Stimulated activated memory B cell treated with anti-CD40 and anti-IgM and Interleukin-4, amounts not matched to agents 10 μg/mL and 1 μg/mL and 100 μg/mL, for 72 hours (primary cell): ENCODE measurements at regions not wholly inside any gene's neighbourhood (a gene's known extent, or its start where the extent isn't known, plus 50 kb on each side); places are given as distances from the start of the nearest gene placed in this dataset.
A peak's percentile ranks its signal among the peaks of the same experiment; 100 is the strongest.
"Not testable (repeated sequence)": the region's sequence is repeated elsewhere in the genome, so short reads cannot be mapped to it uniquely, and the experiment has no call there.

Source experiments
- ATAC-seq: fragments of 150-1000 bp; cut with Tn5 transposase; 2 replicates; pipeline ENCODE4 v1.10.0; 2021
- H3K27ac Mint-ChIP-seq: one replicate; pipeline ENCODE4 v1.8.0; 2022; ENCODE audit warnings: mild to moderate bottlenecking, mixed read lengths
- H3K27me3 Mint-ChIP-seq: one replicate; pipeline ENCODE4 v1.8.0; 2022; ENCODE audit warnings: mixed read lengths
- H3K36me3 Mint-ChIP-seq: one replicate; pipeline ENCODE4 v1.8.0; 2022; ENCODE audit warnings: mixed read lengths
- H3K4me1 Mint-ChIP-seq: one replicate; pipeline ENCODE4 v1.8.0; 2022; ENCODE audit warnings: mixed read lengths
- H3K4me3 Mint-ChIP-seq: one replicate; pipeline ENCODE4 v1.8.0; 2022; ENCODE audit warnings: mild to moderate bottlenecking, moderate library complexity, mixed read lengths
- H3K9me3 Mint-ChIP-seq: one replicate; pipeline ENCODE4 v1.8.0; 2022; ENCODE audit warnings: mixed read lengths

DNA sequence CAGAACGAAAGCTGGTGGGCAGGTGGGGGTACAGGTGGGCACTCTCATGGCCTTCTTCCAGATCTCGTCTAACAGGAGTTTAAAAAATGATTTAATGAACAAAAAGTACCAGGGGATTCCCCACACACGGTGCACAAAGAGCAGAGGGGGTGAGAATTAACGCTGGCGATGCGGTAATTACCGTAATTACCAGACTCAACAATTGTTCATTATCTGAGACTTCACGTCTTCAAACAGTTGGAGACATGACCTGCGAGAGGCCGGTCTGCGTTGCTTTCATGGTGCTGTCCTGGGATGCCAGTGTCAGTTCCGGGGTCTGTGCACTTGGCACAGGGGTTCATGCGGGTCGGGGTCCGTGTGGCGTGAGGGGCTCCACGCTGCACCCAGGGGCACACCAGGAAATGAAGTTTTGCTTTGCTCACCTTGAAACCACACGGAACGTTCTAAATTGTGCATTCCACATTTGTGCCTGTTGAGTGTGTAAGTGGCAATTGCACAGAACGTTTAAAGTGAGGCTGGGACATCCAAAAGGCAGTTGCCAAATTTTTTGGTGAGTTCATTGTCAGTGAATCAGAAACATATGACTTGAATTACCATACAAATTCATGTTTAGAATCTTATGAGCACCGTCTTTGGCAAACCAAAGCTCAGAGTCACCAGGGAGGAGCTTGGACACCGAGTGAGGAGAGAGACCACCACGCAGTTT lies 256.4 kb upstream of the IRX1 start:
- no peak overlapping the region for H3K4me3 Mint-ChIP-seq
- H3K9me3 Mint-ChIP-seq = no peaks in the 10 kb centered on the region
- no peaks in the 10 kb centered on the region for H3K36me3 Mint-ChIP-seq
- no peaks in the 10 kb centered on the region for H3K27me3 Mint-ChIP-seq
- no peak for ATAC-seq
- no peaks in the 10 kb centered on the region for H3K4me1 Mint-ChIP-seq
- no peak overlapping the region for H3K27ac Mint-ChIP-seq

DNA sequence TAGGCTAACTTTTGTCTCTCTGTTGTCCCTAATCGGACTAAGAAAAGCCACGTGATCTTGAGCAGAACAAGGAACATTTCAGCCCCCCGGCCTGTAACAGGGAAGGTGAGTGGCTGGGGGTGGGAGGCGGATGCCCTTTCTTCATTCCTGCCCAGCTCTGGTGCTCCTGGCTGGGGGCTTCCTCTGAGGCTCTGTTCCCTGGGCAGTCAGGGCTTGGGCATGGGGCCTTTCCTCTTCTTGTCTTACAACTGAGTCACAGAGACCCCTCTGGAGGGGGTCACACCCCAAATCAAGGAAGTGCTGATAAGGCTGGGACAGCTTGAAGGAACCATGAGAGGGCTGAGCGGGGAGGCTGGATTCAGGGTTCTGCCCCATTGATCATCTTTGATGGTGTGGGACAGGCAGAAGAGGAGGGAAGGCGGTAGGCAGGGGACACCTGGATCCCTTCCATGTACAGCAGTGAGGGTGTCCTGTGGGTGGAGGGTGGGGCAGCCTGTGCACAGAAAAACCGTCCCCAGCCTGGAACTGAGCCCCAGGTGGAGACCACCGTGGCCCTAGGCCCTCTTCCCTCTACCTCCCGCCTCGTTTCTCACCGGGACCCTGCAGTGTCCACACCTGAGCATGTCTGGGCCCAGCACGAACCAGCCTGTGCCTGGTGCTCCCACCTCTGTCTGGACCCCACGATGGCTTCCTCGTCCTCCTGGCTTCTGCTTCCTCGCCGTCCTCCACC lies 257.7 kb upstream of the IRX1 start:
- Mint-ChIP-seq H3K27me3 (no peaks in the 10 kb centered on the region), H3K4me3 (no peak overlapping the region), H3K4me1 (no peaks in the 10 kb centered on the region), H3K9me3 (no peaks in the 10 kb centered on the region), H3K36me3 (no peaks in the 10 kb centered on the region), H3K27ac (no peak overlapping the region)
- ATAC-seq = peak; percentile 18

- no peak overlapping the region for H3K27ac Mint-ChIP-seq
- H3K4me3 Mint-ChIP-seq = no peak overlapping the region
- peaks cover 2% of the 10 kb centered on the region for H3K9me3 Mint-ChIP-seq
- no peaks in the 10 kb centered on the region for H3K27me3 Mint-ChIP-seq
- H3K36me3 Mint-ChIP-seq = no peaks in the 10 kb centered on the region
- ATAC-seq = no peak
- no peaks in the 10 kb centered on the region for H3K4me1 Mint-ChIP-seq
These were observed 259.0 kb upstream of the IRX1 start for GRCh38 chr5:3336666-3337065.

- Mint-ChIP-seq H3K36me3 (no peaks in the 10 kb centered on the region), H3K27ac (no peak overlapping the region), H3K4me1 (no peaks in the 10 kb centered on the region), H3K9me3 (peaks cover 2% of the 10 kb centered on the region), H3K27me3 (no peaks in the 10 kb centered on the region), H3K4me3 (no peak overlapping the region)
- no peak for ATAC-seq
These were observed 260.3 kb upstream of the IRX1 start for GRCh38 chr5:3335301-3335700.

- H3K27ac Mint-ChIP-seq = no peak overlapping the region
- H3K4me1 Mint-ChIP-seq = no peaks in the 10 kb centered on the region
- ATAC-seq = no peak
- peaks cover 2% of the 10 kb centered on the region for H3K9me3 Mint-ChIP-seq
- no peaks in the 10 kb centered on the region for H3K27me3 Mint-ChIP-seq
- no peaks in the 10 kb centered on the region for H3K36me3 Mint-ChIP-seq
- H3K4me3 Mint-ChIP-seq = no peak overlapping the region
These were observed 261.8 kb upstream of the IRX1 start for GRCh38 chr5:3333836-3334235.

GRCh38 chr5:3333105-3333504 lies 262.5 kb upstream of the IRX1 start:
- H3K9me3 Mint-ChIP-seq = peaks cover 2% of the 10 kb centered on the region
- H3K27ac Mint-ChIP-seq = no peak overlapping the region
- H3K4me3 Mint-ChIP-seq = no peak overlapping the region
- no peaks in the 10 kb centered on the region for H3K36me3 Mint-ChIP-seq
- no peaks in the 10 kb centered on the region for H3K27me3 Mint-ChIP-seq
- ATAC-seq = no peak
- H3K4me1 Mint-ChIP-seq = no peaks in the 10 kb centered on the region

- no peak for ATAC-seq
- H3K4me3 Mint-ChIP-seq = no peak overlapping the region
- no peaks in the 10 kb centered on the region for H3K27me3 Mint-ChIP-seq
- H3K4me1 Mint-ChIP-seq = no peaks in the 10 kb centered on the region
- H3K36me3 Mint-ChIP-seq = no peaks in the 10 kb centered on the region
- peaks cover 2% of the 10 kb centered on the region for H3K9me3 Mint-ChIP-seq
- no peak overlapping the region for H3K27ac Mint-ChIP-seq
These were observed 263.8 kb upstream of the IRX1 start for GRCh38 chr5:3331819-3332218.

- Mint-ChIP-seq H3K4me3 (no peak overlapping the region), H3K36me3 (no peaks in the 10 kb centered on the region), H3K27ac (no peak overlapping the region), H3K9me3 (peaks cover 2% of the 10 kb centered on the region), H3K4me1 (no peaks in the 10 kb centered on the region), H3K27me3 (no peaks in the 10 kb centered on the region)
- ATAC-seq = no peak
These were observed 265.2 kb upstream of the IRX1 start for GRCh38 chr5:3330442-3330841.

GRCh38 chr5:3329427-3329826 lies 266.2 kb upstream of the IRX1 start:
- Mint-ChIP-seq H3K4me3 (no peak overlapping the region), H3K36me3 (no peaks in the 10 kb centered on the region), H3K27ac (no peak overlapping the region), H3K4me1 (no peaks in the 10 kb centered on the region), H3K27me3 (no peaks in the 10 kb centered on the region), H3K9me3 (peaks cover 2% of the 10 kb centered on the region)
- ATAC-seq = no peak

DNA sequence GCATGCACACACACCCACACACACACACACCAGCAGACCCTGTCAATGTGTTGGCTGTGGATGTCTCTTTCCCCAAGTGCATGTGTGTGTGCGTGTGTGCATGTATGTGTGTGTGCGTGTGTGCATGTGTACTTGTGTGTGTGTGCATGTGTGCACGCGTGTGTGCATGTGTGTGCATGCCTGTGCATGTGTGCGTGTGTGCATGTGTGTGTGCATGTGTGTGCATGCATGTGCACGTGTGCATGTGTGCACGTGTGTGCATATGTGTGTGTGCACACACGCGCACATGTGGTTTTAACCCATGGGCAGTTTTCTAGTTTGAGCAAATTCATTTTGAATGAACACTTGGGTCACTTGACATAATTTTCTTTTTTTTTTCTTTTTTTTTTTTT lies 268.8 kb upstream of the IRX1 start:
- H3K27me3 Mint-ChIP-seq = no peaks in the 10 kb centered on the region
- H3K4me1 Mint-ChIP-seq = no peaks in the 10 kb centered on the region
- no peaks in the 10 kb centered on the region for H3K9me3 Mint-ChIP-seq
- H3K27ac Mint-ChIP-seq = no peak overlapping the region
- no peaks in the 10 kb centered on the region for H3K36me3 Mint-ChIP-seq
- no peak for ATAC-seq
- H3K4me3 Mint-ChIP-seq = no peak overlapping the region

DNA sequence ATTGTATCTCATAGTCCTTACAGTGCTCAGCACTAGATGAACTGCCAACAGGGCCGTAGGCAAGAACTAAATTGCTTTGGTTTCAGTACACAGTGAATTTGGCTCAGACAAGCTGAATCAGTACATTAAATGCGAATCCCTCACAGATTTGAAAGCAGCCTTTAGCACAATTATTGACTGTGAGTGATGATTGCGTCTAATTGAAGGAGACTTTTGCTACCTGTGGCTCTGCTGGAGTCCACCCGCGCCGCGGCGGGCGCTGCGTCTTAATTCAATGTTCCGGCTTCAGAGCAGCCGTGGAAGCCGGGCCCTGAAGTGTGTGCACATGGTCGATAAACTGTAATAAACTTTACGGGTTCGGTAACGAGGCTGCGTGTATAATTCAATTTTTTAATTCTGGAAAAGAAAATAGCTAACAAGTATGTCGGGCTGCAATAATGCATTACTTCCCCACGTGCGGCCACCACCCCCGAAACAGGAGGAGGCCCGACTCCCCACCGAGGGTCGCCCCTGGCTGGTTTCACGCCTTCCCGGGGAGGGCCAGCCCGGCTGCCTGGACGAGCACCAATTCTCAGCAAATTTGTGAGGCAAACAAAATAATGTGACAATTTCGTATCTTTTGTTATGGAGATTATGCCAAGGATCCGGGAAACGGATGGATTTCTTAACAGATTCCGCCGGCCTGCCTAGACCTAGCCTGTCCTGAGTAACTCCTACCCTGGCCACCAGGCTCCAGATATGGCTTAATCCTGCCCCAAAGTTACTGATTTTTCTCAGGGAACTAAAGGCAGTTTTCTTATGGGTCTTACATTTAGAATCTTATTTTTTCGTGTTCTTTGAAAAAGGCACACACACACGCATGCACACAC lies 269.4 kb upstream of the IRX1 start:
- Mint-ChIP-seq H3K4me3 (no peak overlapping the region), H3K9me3 (no peaks in the 10 kb centered on the region), H3K4me1 (no peaks in the 10 kb centered on the region), H3K27ac (no peak overlapping the region), H3K27me3 (no peaks in the 10 kb centered on the region), H3K36me3 (no peaks in the 10 kb centered on the region)
- ATAC-seq = no peak

- Mint-ChIP-seq H3K9me3 (no peaks in the 10 kb centered on the region), H3K36me3 (no peaks in the 10 kb centered on the region)
These were observed 270.2 kb upstream of the IRX1 start for GRCh38 chr5:3325201-3325971.

DNA sequence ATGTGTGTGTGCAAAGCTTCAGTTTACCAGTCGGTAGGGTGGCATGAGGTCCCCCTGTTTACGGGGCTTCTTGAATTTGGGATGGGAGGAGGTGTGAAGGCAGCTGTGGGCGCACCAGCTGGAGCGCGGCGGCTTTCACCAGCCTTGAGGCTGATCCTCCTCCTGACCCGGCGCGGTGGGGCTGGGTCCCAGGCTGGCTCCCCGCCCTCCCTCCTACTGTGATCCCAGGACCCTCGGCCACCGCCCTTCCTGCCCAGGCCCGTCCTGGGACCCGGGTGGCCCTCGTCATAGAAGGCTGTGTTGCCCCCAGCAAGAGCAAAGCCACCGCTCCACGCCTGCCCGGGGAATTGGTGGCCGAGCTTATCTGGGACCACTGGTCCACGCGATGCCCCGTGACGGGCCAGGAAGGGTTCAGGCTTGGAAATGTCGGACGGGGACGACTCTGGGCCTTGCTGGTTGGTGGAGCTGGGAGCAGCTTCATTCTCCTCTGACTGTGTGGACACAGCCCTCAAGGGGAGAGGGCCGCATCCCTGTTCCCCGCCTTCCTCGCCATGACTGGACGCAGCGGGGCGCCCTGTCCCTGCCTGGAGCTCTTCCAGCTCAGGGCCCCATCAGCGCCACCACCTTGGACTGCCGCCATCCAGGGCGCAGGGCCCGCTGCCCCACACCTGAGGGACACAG lies 271.1 kb upstream of the IRX1 start:
- no peak overlapping the region for H3K27ac Mint-ChIP-seq
- no peak for ATAC-seq
- H3K36me3 Mint-ChIP-seq = no peaks in the 10 kb centered on the region
- no peak overlapping the region for H3K4me3 Mint-ChIP-seq
- H3K9me3 Mint-ChIP-seq = no peaks in the 10 kb centered on the region
- no peaks in the 10 kb centered on the region for H3K27me3 Mint-ChIP-seq
- no peaks in the 10 kb centered on the region for H3K4me1 Mint-ChIP-seq

More at GRCh38 chr5:3325201-3325971, 270.2 kb upstream of the IRX1 start:
- ATAC-seq = no peak
- Mint-ChIP-seq H3K4me3 (no peak overlapping the region), H3K4me1 (no peaks in the 10 kb centered on the region), H3K27ac (no peak overlapping the region), H3K27me3 (no peaks in the 10 kb centered on the region)

GRCh38 chr5:3323966-3324365 lies 271.7 kb upstream of the IRX1 start:
- H3K36me3 Mint-ChIP-seq = not testable (repeated sequence)

More at GRCh38 chr5:3323966-3324365, 271.7 kb upstream of the IRX1 start:
- H3K4me1 Mint-ChIP-seq, H3K4me3 Mint-ChIP-seq, H3K9me3 Mint-ChIP-seq, H3K27ac Mint-ChIP-seq, ATAC-seq, H3K27me3 Mint-ChIP-seq: not testable (repeated sequence)
